Dermis blood vessel endothelial cell (primary cell): ENCODE measurements at regions not wholly inside any gene's neighbourhood (a gene's known extent, or its start where the extent isn't known, plus 50 kb on each side); places are given as distances from the start of the nearest gene placed in this dataset.

ENCODE experiments used
- DNase-seq: peaks from one replicate; pipeline ENCODE4 v3.0.0; 2010

- no peak for DNase-seq
Measured at GRCh38 chr4:155616117-155616516, 50.5 kb upstream of the GUCY1A1 start.

- no peak for DNase-seq
Measured at GRCh38 chr4:155615081-155615887, 51.4 kb upstream of the GUCY1A1 start.

- DNase-seq = no peak
Measured at GRCh38 chr4:155614111-155614762, 52.4 kb upstream of the GUCY1A1 start.

- no peak for DNase-seq
Measured at GRCh38 chr4:155612074-155612473, 54.6 kb upstream of the GUCY1A1 start.

DNA sequence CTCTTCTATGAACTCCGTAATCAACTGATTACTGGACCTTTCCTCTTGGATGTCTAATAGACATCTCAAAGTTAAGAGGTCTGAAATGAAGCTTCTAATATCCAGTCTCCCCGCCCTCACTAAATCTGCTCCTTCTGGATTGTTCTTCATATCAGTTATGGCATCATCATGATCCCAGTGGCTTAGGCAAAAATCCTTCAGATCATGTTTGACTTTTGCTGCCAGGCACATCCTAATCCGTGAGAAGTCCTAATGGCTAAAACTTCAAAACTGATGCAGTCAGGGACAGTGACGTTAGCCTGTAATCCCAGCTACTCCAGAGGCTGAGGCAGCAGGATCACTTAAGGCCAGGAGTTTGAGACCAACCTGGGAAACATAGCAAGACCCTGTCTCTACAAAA lies 55.1 kb upstream of the GUCY1A1 start:
- DNase-seq = no peak

GRCh38 chr4:155610143-155610542 lies 56.5 kb upstream of the GUCY1A1 start:
- DNase-seq = no peak

DNA sequence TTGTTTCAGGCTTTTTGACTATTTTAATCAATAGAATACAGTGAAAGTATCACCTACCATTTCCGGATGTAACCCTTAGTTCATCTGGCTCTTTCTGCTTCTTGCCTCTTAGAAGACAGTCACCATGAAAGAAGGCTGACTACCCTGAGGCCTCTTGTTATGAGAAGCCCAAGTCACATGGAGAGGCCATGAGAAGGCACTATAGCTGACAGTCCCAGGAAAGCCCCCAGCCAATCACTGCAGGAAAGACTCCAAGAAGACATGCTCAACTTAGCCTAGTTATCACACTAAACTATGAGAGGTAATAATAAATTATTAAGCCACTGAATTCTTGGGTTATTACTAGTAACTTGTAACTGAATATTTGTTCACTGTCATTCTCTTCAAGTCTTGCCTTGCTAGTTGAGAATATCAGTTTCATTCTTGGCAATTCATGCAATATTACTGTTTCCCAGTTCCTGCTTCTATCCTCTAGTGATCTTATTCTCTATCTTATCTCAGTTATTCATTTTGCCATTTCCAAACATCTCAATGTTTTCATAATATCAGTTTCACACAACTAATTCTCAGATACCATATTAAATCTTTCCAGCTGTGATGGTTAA lies 57.1 kb upstream of the GUCY1A1 start:
- DNase-seq = no peak

DNA sequence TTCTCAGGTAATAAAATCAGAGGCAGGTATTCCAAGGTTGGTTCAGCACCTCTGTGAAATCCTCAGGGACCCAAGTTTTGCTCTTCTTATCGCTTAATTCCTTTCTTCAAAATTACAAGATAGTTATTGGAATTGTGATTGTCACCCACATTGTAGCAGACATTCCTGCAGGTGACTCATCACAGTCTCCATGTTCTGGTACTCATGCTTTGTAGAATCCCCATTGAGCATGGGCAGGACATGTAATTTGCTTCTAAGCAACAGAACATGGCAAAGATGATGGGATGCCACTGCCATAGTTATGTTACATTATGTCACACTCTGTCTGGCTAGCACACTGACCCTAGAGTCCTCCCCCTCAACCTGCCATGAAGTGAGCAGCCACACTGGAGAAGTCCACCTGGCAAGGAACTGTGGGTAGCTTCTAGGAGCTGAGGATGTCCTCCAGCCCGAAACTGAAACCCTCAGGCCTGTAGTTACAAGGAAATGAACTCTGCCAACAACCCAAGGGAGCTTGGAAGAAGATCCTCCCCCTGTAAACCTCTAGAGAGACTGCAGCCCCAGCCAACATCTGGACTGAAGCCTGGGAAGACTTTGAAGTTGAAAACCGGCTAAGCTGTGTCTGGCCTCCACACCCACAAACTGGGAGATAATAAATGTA lies 58.3 kb upstream of the GUCY1A1 start:
- DNase-seq = no peak

- DNase-seq = no peak
Measured at GRCh38 chr4:155607481-155607880, 59.2 kb upstream of the GUCY1A1 start.

DNA sequence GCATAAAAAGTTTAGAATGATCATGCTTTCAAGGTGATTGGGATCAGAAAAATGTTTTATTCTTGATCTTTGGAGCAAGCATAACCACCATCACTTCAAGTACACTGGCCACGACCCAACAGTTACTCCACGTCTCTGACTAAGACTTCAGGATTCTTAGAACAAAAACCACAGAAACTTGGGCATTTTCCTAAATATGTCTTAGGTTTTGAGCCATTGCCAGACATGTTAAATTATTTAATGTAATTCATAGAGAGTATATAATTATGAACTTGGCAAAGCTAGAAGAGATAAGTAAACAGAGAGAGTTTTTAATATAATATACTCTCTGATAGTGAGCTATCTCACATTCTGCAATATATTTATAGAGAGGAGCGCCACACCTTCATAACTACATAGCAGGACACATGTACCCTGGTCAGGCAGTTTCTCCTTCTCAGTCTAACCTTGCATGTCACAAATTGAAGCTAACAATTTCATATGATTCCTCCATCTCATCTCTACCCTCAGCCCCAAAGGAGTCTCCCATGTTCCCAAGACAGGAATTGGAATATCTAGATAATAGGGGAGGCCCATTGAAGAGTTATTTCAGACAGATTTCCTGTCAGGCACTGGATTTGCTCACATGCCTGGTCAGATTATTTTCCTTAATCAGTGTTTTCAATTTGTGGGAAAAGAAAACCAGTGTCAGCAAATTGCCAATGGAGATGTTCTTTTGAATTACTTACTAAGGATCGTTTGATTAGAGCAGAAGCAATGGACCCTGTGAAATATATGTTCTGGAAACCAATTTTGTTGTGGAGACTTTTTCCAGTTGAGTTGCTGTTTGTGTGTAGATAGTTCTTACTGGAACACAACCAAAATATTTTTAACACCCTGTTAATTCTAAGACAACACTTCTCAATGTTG lies 61.7 kb upstream of the GUCY1A1 start:
- no peak for DNase-seq

DNA sequence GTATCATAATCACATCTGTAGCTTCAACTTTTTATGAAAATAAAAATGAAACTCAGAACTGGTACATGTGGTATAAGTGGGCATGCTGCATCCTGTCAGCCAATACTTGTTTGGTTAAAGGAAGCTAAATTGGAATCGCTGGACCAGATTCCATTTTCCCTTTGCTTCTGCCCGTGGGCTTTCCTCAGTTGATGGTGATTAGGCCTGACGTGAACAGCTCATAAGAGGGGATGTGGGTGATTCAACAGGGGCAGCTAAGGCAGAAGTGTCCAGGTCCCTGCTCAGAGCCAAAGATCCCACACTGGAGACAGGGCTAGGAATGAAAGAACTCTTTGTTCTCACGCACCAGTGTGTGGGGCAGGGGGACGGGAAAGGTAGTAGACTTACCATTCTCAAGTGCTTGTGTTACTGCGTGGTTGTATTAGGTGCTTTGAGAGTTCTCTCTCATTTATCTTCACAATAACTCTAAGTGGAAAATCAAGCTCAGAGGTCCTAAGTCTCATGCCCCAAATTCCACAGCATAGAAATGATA lies 63.2 kb upstream of the GUCY1A1 start:
- DNase-seq = no peak

DNA sequence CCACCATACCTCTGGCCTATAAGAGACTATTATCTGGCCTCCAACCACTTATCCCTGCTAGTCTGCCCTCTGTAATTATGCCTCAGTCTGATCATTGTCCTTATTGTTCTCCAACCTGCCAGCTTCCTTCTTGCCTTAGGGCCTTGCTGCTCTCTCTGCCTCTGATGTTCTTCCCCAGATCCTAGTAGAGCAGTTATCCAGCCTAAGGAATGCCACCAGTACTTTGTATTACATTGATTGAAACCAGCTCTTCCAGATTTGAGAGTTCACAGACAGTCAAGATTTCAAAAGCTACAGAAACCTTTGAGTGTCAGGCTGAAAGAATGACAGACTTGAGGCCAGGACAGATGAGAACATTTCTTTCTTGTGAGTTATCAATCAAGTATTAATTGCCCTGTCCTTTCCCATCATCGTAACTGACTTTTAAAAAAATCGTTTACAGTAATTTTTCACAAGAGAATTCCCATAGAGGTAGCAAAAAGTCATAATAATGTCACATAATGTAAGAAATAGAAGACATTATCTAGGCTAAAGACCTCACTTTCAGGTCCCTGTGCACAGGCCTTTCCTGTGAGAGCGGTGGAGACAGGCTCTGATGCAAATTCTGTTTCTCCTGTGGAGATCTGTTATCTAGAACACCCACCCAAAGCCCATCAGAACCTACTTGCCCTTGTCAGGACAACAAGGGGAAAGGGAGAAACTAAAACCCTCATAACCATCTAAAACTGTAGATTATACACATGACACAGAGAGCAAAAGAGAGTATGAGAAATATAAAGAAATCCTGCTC lies 64.1 kb upstream of the GUCY1A1 start:
- DNase-seq = no peak

- DNase-seq = no peak
Measured at GRCh38 chr4:155600244-155600643, 66.4 kb upstream of the GUCY1A1 start.

GRCh38 chr4:155599596-155599995 lies 67.1 kb upstream of the GUCY1A1 start:
- DNase-seq = no peak

DNA sequence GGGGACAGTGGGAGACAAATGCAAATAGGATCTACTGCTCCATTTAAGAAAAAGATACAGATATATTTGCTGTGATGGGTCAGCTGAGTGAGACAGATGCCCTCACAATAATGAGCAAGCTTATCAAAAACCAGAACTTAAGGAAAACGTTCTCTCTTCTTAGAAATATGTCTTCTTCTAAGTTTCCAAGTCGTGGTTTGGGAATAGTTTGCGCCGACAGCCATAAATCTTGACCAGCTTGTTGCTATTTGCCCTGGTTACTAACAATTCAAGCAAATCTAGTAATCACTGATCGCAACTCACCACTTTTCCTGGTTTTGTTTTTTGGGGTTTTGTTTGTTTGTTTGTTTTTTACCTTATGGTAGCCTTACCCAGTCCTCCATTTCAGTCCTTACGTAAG lies 67.6 kb upstream of the GUCY1A1 start:
- no peak for DNase-seq

DNA sequence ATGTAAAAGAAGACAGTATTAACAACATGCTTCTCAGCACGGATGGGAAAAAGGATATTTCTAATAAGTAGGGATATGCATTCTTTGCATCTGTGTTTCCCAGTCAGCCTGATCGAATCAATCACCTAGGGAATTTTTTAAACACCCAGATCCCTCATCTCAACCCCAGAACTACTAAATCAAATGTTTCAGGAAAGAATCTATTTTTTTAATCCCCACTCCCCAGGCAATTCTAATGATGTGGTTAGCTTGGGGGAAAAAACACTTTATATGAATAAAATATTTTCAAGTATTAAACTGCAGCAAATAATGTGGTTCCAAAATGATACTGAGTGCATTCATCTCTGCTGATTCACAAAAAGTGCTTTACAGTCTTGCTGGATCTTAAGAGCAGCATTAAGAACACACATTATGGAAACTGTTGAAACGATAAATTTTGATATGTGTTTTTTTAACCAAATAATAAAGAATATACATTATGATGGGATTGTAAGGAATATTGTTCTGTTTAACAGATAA lies 68.7 kb upstream of the GUCY1A1 start:
- no peak for DNase-seq

DNA sequence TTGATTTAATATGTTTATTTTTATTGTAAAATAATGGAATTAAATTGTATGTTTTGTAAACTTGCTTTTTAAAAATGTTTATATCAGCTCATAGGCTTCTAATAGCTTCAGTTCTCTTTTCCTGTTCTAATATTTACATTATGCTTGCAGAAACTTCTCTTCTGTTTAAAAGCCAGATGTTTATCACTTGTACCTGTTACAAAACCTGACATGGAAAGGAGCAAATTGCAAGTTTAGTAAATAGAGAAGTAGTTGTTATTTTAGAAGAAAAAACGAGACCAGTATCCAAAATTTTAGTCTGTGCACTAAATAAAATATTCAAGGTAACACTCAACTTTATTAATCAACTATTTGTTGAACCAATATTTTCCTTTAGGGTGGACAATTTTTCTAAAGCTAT lies 69.4 kb upstream of the GUCY1A1 start:
- DNase-seq = no peak

GRCh38 chr4:155593793-155594192 lies 72.9 kb upstream of the GUCY1A1 start:
- no peak for DNase-seq

DNA sequence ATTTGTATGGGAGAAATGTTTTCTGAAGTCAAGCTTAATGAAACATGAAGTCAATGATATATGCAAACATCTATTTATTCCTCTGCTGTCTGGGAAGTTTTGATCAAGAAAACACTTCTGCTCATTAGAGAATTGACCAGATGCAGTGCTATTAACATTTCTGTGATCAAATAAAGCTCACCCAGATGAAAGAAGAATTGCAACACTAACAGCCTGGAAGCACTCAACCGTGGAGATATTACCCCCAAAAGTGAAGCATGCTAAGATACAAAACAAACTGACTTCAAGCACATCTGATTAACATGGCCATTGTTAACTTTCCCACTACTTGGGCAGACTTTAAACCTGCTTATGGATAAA lies 73.7 kb upstream of the GUCY1A1 start:
- DNase-seq = no peak

DNA sequence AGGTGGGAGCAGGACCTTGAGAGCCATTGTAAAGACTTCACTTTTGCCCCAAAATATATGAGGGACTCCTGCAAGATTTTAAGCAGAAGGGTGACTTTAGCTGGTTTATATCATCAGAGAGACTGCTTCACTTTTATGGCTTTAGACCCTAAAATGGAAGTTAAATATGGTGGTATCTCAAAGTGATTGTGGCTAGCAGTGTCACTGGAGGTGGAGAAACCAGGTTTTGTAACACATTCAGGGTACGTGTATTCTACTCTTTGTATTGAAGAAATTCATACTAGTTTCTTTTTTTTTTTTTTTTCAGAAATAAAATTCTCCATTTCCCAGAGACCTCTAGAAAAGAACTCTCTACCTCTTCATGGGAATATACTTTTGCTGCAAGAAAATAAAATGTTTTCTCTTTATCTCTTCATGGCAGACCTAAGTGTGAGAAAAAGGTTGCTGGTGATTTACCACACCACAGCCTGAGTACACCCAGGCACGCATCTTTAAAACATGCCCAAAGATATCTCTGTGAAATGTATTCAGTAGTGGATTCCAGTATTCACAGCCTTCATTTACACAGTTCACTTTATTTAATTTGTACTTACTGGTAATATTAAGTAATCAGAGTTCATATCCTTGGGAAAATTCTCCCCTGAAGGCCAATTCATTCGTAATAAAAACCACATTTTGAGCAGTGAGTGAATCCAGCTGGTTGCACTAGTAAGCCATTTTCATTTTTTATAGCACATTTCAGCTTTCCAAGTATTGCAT lies 74.3 kb upstream of the GUCY1A1 start:
- DNase-seq = no peak
